Heart left ventricle (tissue), 13 donors: ENCODE measurements at regions not wholly inside any gene's neighbourhood (a gene's known extent, or its start where the extent isn't known, plus 50 kb on each side); places are given as distances from the start of the nearest gene placed in this dataset.

ENCODE experiments used
- CTCF ChIP-seq, 12 donors: fragments of 200-600 bp; sonication (generic) in 4 of 12; IDR thresholded peaks; one replicate each; pipeline versions ENCODE4 v1.5.0 to v1.8.0; 2018 to 2022; ENCODE audit warnings: antibody characterized with exemption in 12 of 12, mild to moderate bottlenecking in 5 of 12
- POLR2A ChIP-seq, 2 donors: fragments of 450-650 bp; IDR thresholded peaks; one replicate each; pipeline ENCODE4 v1.6.1; 2017; ENCODE audit warnings: antibody characterized with exemption in 2 of 2, mild to moderate bottlenecking in 2 of 2, moderate library complexity in 2 of 2
- donor health status: ischemic (EF 13 %, LVEDD 7.1; RV severe dilation, severe dysfunction).
- donor health status: DM: no; HTN: yes; CAD: no.
- donor health status: DM: no; HTN: no; CAD: no.
- donor health status: ischemic (EF 25% LVEDD 6.9; RV normal size, moderate dysfunction).
- donor health status: ischemic (EF 25% LVEDD 5.7; RV mildly dilated, moderate dysfunction).
- donor health status: ischemic (EF 35%, LVEDD 5.7; RV mildly dilated, moderate dysfunction).
- donor health status: nonischemic (EF 11% LVEDD 7.7; RV severe dilation, severe dysfunction).
- donor health status: DM: yes; HTN: yes; CAD: no.
- donor health status: PGD.
- donor health status: ischemic (EF 29% LVEDD 5.4; RV normal size, mild dysfunction).
- donor health status: nonischemic (EF 23%, LVEDD 6.1; RV moderate dilation, normal function).

- TF ChIP-seq POLR2A (IDR thresholded peaks at IDR 0.05) (no peak), CTCF (IDR thresholded peaks at IDR 0.05) (no peak)
These were observed 103.8 kb upstream of the ERCC6L2 start for GRCh38 chr9:95771556-95772246.
